Epithelial cell of proximal tubule (primary cell): ENCODE measurements at regions not wholly inside any gene's neighbourhood (a gene's known extent, or its start where the extent isn't known, plus 50 kb on each side); places are given as distances from the start of the nearest gene placed in this dataset.

Experiments used
- DNase-seq: peaks from one replicate; pipeline ENCODE4 v3.0.0-alpha.2; 2011; ENCODE audit warnings: low read depth
- H3K4me3 ChIP-seq: 2 replicates; pipeline ENCODE4 v1.5.1; 2011; ENCODE audit warnings: low read depth, mild to moderate bottlenecking, low read length
- CTCF ChIP-seq: conservative IDR thresholded peaks from 2 replicates; pipeline ENCODE4 v1.5.1; 2012; ENCODE audit warnings: low read depth, mild to moderate bottlenecking, low read length

- no peak for TF ChIP-seq CTCF
- no peak for DNase-seq
- no peak overlapping the region for H3K4me3 ChIP-seq
Observed at GRCh38 chr2:14316594-14316993, 315.9 kb upstream of the LRATD1 start.

- no peak for TF ChIP-seq CTCF
- DNase-seq, result no peak
- no peak overlapping the region for H3K4me3 ChIP-seq
Observed at GRCh38 chr2:14321357-14321756, 311.2 kb upstream of the LRATD1 start.

GRCh38 chr2:14322306-14322705, 310.2 kb upstream of the LRATD1 start:
- H3K4me3 ChIP-seq, result no peak overlapping the region
- no peak for DNase-seq
- no peak for TF ChIP-seq CTCF

GRCh38 chr2:14324308-14324707, 308.2 kb upstream of the LRATD1 start:
- H3K4me3 ChIP-seq, result no peak overlapping the region
- TF ChIP-seq CTCF, result no peak
- no peak for DNase-seq

- TF ChIP-seq CTCF, result no peak
- no peak overlapping the region for H3K4me3 ChIP-seq
- no peak for DNase-seq
Observed at GRCh38 chr2:14330884-14331283, 301.6 kb upstream of the LRATD1 start.

GRCh38 chr2:14336759-14337382, 295.6 kb upstream of the LRATD1 start:
- TF ChIP-seq CTCF, result no peak
- DNase-seq, result no peak
- H3K4me3 ChIP-seq, result no peak overlapping the region

GRCh38 chr2:14340703-14341102, 291.8 kb upstream of the LRATD1 start:
- TF ChIP-seq CTCF, result no peak
- no peak for DNase-seq
- no peak overlapping the region for H3K4me3 ChIP-seq
